ENCODE measurements at regions not wholly inside any gene's neighbourhood (a gene's known extent, or its start where the extent isn't known, plus 50 kb on each side); places are given as distances from the start of the nearest gene placed in this dataset.

GRCh38 chr7:67813621-67814292 is 817.1 kb downstream of the TYW1 start:
- TF ChIP-seq CTCF (IDR thresholded peaks at IDR 0.05) (no peak), EP300 (IDR thresholded peaks at IDR 0.05) (no peak)
